ENCODE measurements at regions not wholly inside any gene's neighbourhood (a gene's known extent, or its start where the extent isn't known, plus 50 kb on each side); places are given as distances from the start of the nearest gene placed in this dataset.

DNA sequence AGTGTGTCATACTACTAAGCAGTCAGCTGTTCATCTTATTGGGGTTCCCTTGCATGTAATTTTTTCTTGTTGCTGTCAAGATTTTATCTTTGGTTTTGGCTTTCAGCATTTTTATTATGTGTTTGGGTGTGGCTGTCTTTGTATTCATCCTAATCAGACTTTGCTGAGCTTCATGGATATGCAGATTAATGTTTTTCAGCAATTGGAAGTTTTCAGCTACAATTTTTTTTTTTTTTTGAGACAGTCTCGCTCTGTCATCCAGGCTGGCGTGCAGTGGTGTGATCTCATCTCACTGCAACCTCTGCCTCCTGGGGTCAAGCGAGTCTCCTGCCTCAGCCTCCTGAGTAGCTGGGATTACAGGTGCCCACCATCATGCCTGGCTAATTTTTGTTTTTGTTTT is 108.8 kb downstream of the BARX1 start:
- no peaks in the 10 kb centered on the region for H3K36me3 ChIP-seq (ENCODE audit: insufficient read depth, low read length, poor library complexity, severe bottlenecking)
- intact Hi-C loops (cut with micrococcal nuclease; ENCODE audit: unreplicated experiment): no loop called here
- DNase-seq (ENCODE audit: low spot score): no peak
- H3K4me1 ChIP-seq (ENCODE audit: insufficient read depth, low read length, poor library complexity, severe bottlenecking): no peaks in the 10 kb centered on the region
- TF ChIP-seq EZH2 (IDR thresholded peaks at IDR 0.05; ENCODE audit: borderline replicate concordance, low read depth, low read length, poor library complexity, severe bottlenecking): no peak
- TF ChIP-seq, protein P1, sequence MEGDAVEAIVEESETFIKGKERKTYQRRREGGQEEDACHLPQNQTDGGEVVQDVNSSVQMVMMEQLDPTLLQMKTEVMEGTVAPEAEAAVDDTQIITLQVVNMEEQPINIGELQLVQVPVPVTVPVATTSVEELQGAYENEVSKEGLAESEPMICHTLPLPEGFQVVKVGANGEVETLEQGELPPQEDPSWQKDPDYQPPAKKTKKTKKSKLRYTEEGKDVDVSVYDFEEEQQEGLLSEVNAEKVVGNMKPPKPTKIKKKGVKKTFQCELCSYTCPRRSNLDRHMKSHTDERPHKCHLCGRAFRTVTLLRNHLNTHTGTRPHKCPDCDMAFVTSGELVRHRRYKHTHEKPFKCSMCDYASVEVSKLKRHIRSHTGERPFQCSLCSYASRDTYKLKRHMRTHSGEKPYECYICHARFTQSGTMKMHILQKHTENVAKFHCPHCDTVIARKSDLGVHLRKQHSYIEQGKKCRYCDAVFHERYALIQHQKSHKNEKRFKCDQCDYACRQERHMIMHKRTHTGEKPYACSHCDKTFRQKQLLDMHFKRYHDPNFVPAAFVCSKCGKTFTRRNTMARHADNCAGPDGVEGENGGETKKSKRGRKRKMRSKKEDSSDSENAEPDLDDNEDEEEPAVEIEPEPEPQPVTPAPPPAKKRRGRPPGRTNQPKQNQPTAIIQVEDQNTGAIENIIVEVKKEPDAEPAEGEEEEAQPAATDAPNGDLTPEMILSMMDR (conservative IDR thresholded peaks at IDR 0.05; ENCODE audit: low read depth, low read length): no peak
- H3K27me3 ChIP-seq (replicated peaks; ENCODE audit: insufficient read depth, low read depth, low read length, poor library complexity): peaks cover 10% of the 10 kb centered on the region
- H3K4me3 ChIP-seq (ENCODE audit: low read depth, low read length, poor library complexity, severe bottlenecking): no peak overlapping the region
- no TSS peak for BruUV-seq (replicated peaks)
- no peaks in the 10 kb centered on the region for H3K9me3 ChIP-seq (ENCODE audit: low read depth, low read length, poor library complexity, severe bottlenecking)
- POLR2A ChIA-PET (ENCODE audit: low non-redundant PET): no interaction called here
- no peak overlapping the region for H3K27ac ChIP-seq (ENCODE audit: low read depth, low read length, poor library complexity, severe bottlenecking)
- CTCF ChIA-PET: no interaction called here

DNA sequence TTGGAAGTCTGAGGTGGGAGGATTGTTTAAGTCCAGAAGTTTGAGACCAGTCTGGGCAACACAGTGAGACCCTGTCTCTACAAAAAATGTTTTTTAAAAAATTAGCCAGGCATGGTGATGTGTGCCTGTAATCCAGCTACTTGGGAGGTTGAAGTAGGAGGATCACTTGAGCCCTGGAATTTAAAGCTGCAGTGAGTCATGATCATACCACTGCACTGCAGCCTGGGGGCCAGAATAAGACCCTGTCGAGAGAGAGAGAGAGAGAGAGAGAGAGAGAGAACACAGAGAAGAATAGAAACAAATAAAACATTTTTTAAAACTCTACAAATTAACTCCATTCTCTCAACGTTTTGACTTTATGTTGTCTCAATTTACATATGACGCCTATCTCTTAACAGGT is 111.8 kb downstream of the BARX1 start:
- POLR2A ChIA-PET (ENCODE audit: low non-redundant PET): no interaction called here
- DNase-seq (ENCODE audit: low spot score): no peak
- H3K4me1 ChIP-seq (ENCODE audit: insufficient read depth, low read length, poor library complexity, severe bottlenecking): no peaks in the 10 kb centered on the region
- H3K9me3 ChIP-seq (ENCODE audit: low read depth, low read length, poor library complexity, severe bottlenecking): no peaks in the 10 kb centered on the region
- TF ChIP-seq, protein P1 (conservative IDR thresholded peaks at IDR 0.05; ENCODE audit: low read depth, low read length): no peak
- no peak for TF ChIP-seq EZH2 (IDR thresholded peaks at IDR 0.05; ENCODE audit: borderline replicate concordance, low read depth, low read length, poor library complexity, severe bottlenecking)
- intact Hi-C loops (cut with micrococcal nuclease; ENCODE audit: unreplicated experiment): no loop called here
- peaks cover 2% of the 10 kb centered on the region for H3K27me3 ChIP-seq (replicated peaks; ENCODE audit: insufficient read depth, low read depth, low read length, poor library complexity)
- no TSS peak for BruUV-seq (replicated peaks)
- no peaks in the 10 kb centered on the region for H3K36me3 ChIP-seq (ENCODE audit: insufficient read depth, low read length, poor library complexity, severe bottlenecking)
- H3K27ac ChIP-seq (ENCODE audit: low read depth, low read length, poor library complexity, severe bottlenecking): no peak overlapping the region
- CTCF ChIA-PET: no interaction called here
- H3K4me3 ChIP-seq (ENCODE audit: low read depth, low read length, poor library complexity, severe bottlenecking): no peak overlapping the region

DNA sequence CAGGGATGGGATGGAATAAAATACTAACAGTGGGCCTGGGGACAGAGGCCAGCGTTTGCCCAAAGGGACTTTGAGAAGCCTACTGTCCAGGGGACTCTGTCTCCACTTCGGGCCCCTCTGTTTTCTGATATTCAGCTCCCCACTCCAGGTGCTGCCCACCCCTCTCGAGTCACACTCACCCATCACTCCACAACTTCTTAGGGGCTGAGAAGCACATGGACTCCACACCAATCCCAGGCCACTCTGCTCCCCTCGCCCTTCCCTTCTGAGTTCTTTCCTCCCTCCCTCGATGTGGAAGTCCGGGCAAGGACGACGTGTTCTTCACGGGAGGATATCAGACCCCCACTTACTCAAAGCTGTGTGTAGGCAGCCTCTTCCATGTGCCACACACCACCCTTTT is 124.5 kb downstream of the BARX1 start:
- Histone ChIP-seq H3K27ac (ENCODE audit: low read depth, low read length, poor library complexity, severe bottlenecking) (no peak overlapping the region), H3K9me3 (ENCODE audit: low read depth, low read length, poor library complexity, severe bottlenecking) (peaks cover 7% of the 10 kb centered on the region), H3K27me3 (replicated peaks; ENCODE audit: insufficient read depth, low read depth, low read length, poor library complexity) (no peaks in the 10 kb centered on the region), H3K4me1 (ENCODE audit: insufficient read depth, low read length, poor library complexity, severe bottlenecking) (no peaks in the 10 kb centered on the region), H3K4me3 (ENCODE audit: low read depth, low read length, poor library complexity, severe bottlenecking) (no peak overlapping the region), H3K36me3 (ENCODE audit: insufficient read depth, low read length, poor library complexity, severe bottlenecking) (no peaks in the 10 kb centered on the region)
- no TSS peak for BruUV-seq (replicated peaks)
- ChIA-PET POLR2A (ENCODE audit: low non-redundant PET) (no interaction called here), CTCF (no interaction called here)
- intact Hi-C loops (cut with micrococcal nuclease; ENCODE audit: unreplicated experiment): no loop called here
- TF ChIP-seq EZH2 (IDR thresholded peaks at IDR 0.05; ENCODE audit: borderline replicate concordance, low read depth, low read length, poor library complexity, severe bottlenecking): no peak
- TF ChIP-seq, protein P1 (conservative IDR thresholded peaks at IDR 0.05; ENCODE audit: low read depth, low read length): no peak
- no peak for DNase-seq (ENCODE audit: low spot score)

Data from A673 (cell line).